Suprapubic skin (tissue), 4 donors: ENCODE measurements at regions not wholly inside any gene's neighbourhood (a gene's known extent, or its start where the extent isn't known, plus 50 kb on each side); places are given as distances from the start of the nearest gene placed in this dataset.

Experiments
- DNase-seq, 2 donors: peaks; one replicate each; pipeline ENCODE4 v3.0.0-alpha.2; 2019; ENCODE audit warnings: low spot score in 2 of 2
- H3K27ac ChIP-seq: fragments of 200-600 bp; sonication (generic); one replicate; pipeline ENCODE4 v1.5.1; 2019
- H3K27me3 ChIP-seq: fragments of 200-600 bp; sonication (generic); one replicate; pipeline ENCODE4 v1.5.1; 2019
- H3K36me3 ChIP-seq: fragments of 200-600 bp; sonication (generic); one replicate; pipeline ENCODE4 v1.5.1; 2019
- H3K4me1 ChIP-seq: fragments of 200-600 bp; sonication (generic); one replicate; pipeline ENCODE4 v1.5.1; 2019
- H3K4me3 ChIP-seq: fragments of 200-600 bp; sonication (generic); one replicate; pipeline ENCODE4 v1.5.1; 2019; ENCODE audit warnings: mild to moderate bottlenecking
- H3K9me3 ChIP-seq: fragments of 200-600 bp; sonication (generic); one replicate; pipeline ENCODE4 v1.5.1; 2019
- EP300 ChIP-seq: sonication (generic); formaldehyde crosslinking; IDR thresholded peaks from one replicate; pipeline ENCODE4 v1.6.1; 2017; ENCODE audit warnings: antibody characterized with exemption
- POLR2A ChIP-seq, 2 donors: fragments of 450-650 bp; IDR thresholded peaks; one replicate each; pipeline ENCODE4 v1.6.1; 2017; ENCODE audit warnings: antibody characterized with exemption in 2 of 2, mild to moderate bottlenecking in 2 of 2, moderate library complexity in 2 of 2
- POLR2AphosphoS5 ChIP-seq, 3 donors: sonication (generic); formaldehyde crosslinking; IDR thresholded peaks; one replicate each; pipeline ENCODE4 v1.6.1; 2017; ENCODE audit warnings: antibody characterized with exemption in 3 of 3
- WGBS: methylation state at CpG from one replicate; pipeline ENCODE4 v1.1.5; 2018; 5-methylcytosine and 5-hydroxymethylcytosine counted together
- TF ChIP-seq, protein P1 (sequence below), 2 donors: fragments of 200-600 bp in 1 of 2; fragments of 450-650 bp in 1 of 2; sonication (generic) in 1 of 2; IDR thresholded peaks; one replicate each; pipeline ENCODE4 v1.5.1; 2016 to 2019; ENCODE audit warnings: antibody characterized with exemption in 2 of 2, mild to moderate bottlenecking in 1 of 2, moderate library complexity in 1 of 2

DNA sequence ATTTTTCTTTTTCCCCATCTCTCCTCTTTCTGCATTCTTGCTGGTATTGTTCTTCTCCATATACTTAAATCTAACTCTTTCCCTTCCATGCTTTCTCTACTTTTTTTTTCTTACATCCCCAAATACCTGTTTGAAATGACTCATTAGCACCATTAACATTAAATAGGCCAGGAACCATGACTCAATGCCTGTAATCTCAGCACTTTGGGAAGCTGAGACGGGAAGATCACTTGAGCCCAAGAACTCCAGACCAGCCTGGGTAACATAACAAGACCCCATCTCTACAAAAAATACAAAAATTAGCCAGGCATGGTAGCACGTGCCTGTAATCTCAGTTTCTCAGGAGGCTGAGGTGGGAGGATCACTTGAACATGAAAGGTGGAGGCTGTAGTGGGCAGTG, 1026.8 kb downstream of the GATA3 start:
- Histone ChIP-seq H3K27ac (no peak overlapping the region), H3K4me1 (no peaks in the 10 kb centered on the region), H3K36me3 (no peaks in the 10 kb centered on the region), H3K27me3 (no peaks in the 10 kb centered on the region), H3K4me3 (no peak overlapping the region), H3K9me3 (no peaks in the 10 kb centered on the region)
- TF ChIP-seq EP300 (no peak), POLR2AphosphoS5 (IDR thresholded peaks at IDR 0.05) (no peak), POLR2A (IDR thresholded peaks at IDR 0.05) (no peak)
- TF ChIP-seq, protein P1, sequence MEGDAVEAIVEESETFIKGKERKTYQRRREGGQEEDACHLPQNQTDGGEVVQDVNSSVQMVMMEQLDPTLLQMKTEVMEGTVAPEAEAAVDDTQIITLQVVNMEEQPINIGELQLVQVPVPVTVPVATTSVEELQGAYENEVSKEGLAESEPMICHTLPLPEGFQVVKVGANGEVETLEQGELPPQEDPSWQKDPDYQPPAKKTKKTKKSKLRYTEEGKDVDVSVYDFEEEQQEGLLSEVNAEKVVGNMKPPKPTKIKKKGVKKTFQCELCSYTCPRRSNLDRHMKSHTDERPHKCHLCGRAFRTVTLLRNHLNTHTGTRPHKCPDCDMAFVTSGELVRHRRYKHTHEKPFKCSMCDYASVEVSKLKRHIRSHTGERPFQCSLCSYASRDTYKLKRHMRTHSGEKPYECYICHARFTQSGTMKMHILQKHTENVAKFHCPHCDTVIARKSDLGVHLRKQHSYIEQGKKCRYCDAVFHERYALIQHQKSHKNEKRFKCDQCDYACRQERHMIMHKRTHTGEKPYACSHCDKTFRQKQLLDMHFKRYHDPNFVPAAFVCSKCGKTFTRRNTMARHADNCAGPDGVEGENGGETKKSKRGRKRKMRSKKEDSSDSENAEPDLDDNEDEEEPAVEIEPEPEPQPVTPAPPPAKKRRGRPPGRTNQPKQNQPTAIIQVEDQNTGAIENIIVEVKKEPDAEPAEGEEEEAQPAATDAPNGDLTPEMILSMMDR (IDR thresholded peaks at IDR 0.05) = no peak
- no peak for DNase-seq
- 67% methylated on average over 2 of the region's 2 CpGs for WGBS

- H3K4me3 ChIP-seq = no peak overlapping the region
- no peak for TF ChIP-seq POLR2A (IDR thresholded peaks at IDR 0.05)
- TF ChIP-seq, protein P1 (IDR thresholded peaks at IDR 0.05) = no peak
- TF ChIP-seq POLR2AphosphoS5 (IDR thresholded peaks at IDR 0.05) = no peak
- no peak for TF ChIP-seq EP300
- 30% methylated on average over 2 of the region's 2 CpGs for WGBS
- no peaks in the 10 kb centered on the region for H3K4me1 ChIP-seq
- H3K9me3 ChIP-seq = no peaks in the 10 kb centered on the region
- H3K27me3 ChIP-seq = no peaks in the 10 kb centered on the region
- no peaks in the 10 kb centered on the region for H3K36me3 ChIP-seq
- no peak for DNase-seq
- no peak overlapping the region for H3K27ac ChIP-seq
These were observed 1027.5 kb downstream of the GATA3 start for GRCh38 chr10:9081961-9082360.

DNA sequence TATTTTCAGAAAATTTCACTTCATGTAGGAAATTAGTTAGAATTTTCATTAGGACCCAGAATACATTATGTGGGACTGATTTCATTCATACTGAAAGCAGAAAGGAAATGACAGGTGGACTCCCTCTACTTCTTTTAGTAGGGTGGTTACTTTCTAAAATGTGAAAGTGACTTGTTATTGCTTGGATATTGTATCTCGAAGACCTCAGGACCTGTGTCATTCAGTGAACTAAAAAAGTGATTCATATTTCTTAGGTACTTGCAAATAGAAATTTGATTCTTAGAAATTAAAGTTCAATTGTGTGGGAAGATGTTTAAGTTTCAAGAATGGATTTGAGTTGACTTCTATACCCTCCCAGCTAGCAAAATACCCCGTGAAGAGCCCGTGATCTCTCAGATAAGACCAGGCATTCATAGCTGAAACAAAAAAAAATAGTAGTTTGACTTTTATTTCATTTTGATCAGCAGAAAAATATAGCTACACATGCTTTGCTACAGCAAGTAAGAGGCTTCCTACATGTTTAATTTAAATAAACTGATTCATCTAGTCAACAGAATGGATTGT, 1037.1 kb downstream of the GATA3 start:
- no peaks in the 10 kb centered on the region for H3K27me3 ChIP-seq
- TF ChIP-seq POLR2A (IDR thresholded peaks at IDR 0.05) (no peak), EP300 (no peak), POLR2AphosphoS5 (IDR thresholded peaks at IDR 0.05) (no peak)
- TF ChIP-seq, protein P1 (IDR thresholded peaks at IDR 0.05) = no peak
- H3K9me3 ChIP-seq = no peaks in the 10 kb centered on the region
- 81% methylated on average over 3 of the region's 3 CpGs for WGBS
- H3K4me1 ChIP-seq = no peaks in the 10 kb centered on the region
- H3K27ac ChIP-seq = no peak overlapping the region
- no peak overlapping the region for H3K4me3 ChIP-seq
- H3K36me3 ChIP-seq = no peaks in the 10 kb centered on the region
- no peak for DNase-seq

DNA sequence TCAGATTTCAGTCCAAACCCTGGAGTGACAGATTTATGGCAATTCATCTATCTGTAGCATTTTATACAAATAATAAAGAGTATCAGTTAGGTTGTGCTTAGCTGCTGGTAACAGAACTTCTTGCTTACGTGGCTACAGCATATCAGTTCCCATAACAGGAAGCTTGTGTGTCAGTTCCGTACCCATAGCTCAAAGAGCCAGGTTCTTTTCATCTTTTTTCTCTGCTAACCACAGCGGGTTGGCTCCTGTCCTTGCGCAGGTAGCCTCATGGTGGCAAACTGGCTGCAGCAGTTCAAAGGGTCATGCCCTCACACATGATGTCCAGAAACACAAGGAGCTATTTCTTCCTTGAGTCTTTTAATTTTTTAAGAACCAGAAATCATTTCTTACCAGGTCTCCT, 1041.8 kb downstream of the GATA3 start:
- Histone ChIP-seq H3K27ac (no peak overlapping the region), H3K4me1 (no peaks in the 10 kb centered on the region), H3K36me3 (no peaks in the 10 kb centered on the region), H3K27me3 (no peaks in the 10 kb centered on the region), H3K4me3 (no peak overlapping the region), H3K9me3 (no peaks in the 10 kb centered on the region)
- TF ChIP-seq, protein P1 (IDR thresholded peaks at IDR 0.05) = no peak
- TF ChIP-seq POLR2AphosphoS5 (IDR thresholded peaks at IDR 0.05) (no peak), POLR2A (IDR thresholded peaks at IDR 0.05) (no peak), EP300 (no peak)
- no peak for DNase-seq
- WGBS = 82% methylated on average over 4 of the region's 4 CpGs

- no peak for DNase-seq
- Histone ChIP-seq H3K27ac (no peak overlapping the region), H3K4me3 (no peak overlapping the region), H3K9me3 (no peaks in the 10 kb centered on the region), H3K36me3 (no peaks in the 10 kb centered on the region), H3K27me3 (no peaks in the 10 kb centered on the region), H3K4me1 (no peaks in the 10 kb centered on the region)
- TF ChIP-seq, protein P1 (IDR thresholded peaks at IDR 0.05) = no peak
- no peak for TF ChIP-seq POLR2A (IDR thresholded peaks at IDR 0.05)
- no peak for TF ChIP-seq EP300
- no peak for TF ChIP-seq POLR2AphosphoS5 (IDR thresholded peaks at IDR 0.05)
- 23% methylated on average over 2 of the region's 2 CpGs for WGBS
These were observed 1042.9 kb downstream of the GATA3 start for GRCh38 chr10:9097206-9097990.
